Calu3 (cell line): ENCODE measurements at regions not wholly inside any gene's neighbourhood (a gene's known extent, or its start where the extent isn't known, plus 50 kb on each side); places are given as distances from the start of the nearest gene placed in this dataset.
A peak's percentile ranks its signal among the peaks of the same experiment; 100 is the strongest.

Experiments used
- BruUV-seq: library from RNA; stranded (reverse); fragments of 400-500 nt; replicated peaks from 2 replicates; lab custom pipeline; 2021; lab: Mats Ljungman, UMichigan
- CTCF ChIA-PET: fragments of 300-600 bp; sonication (Branson Sonifier 250); formaldehyde crosslinking; loops from one replicate; lab custom pipeline; 2022; ENCODE audit warnings: antibody characterized with exemption; lab: Charles Lee
- DNase-seq: peaks from one replicate; pipeline ENCODE4 v3.0.0; 2022
- H3K27ac Mint-ChIP-seq: one replicate; pipeline ENCODE4 v1.8.0; 2022; ENCODE audit warnings: mixed read lengths; ENCODE audit not compliant: unreplicated experiment
- H3K27me3 Mint-ChIP-seq: one replicate; pipeline ENCODE4 v1.8.0; 2022; ENCODE audit warnings: mixed read lengths; ENCODE audit not compliant: unreplicated experiment
- H3K36me3 Mint-ChIP-seq: one replicate; pipeline ENCODE4 v1.8.0; 2022; ENCODE audit warnings: mild to moderate bottlenecking, moderate library complexity, mixed read lengths; ENCODE audit not compliant: insufficient read depth, unreplicated experiment
- H3K4me1 Mint-ChIP-seq: one replicate; pipeline ENCODE4 v1.8.0; 2022; ENCODE audit warnings: mild to moderate bottlenecking, low read depth, mixed read lengths; ENCODE audit not compliant: unreplicated experiment
- H3K4me3 Mint-ChIP-seq: one replicate; pipeline ENCODE4 v1.8.0; 2022; ENCODE audit warnings: mild to moderate bottlenecking, low read depth, moderate library complexity, mixed read lengths; ENCODE audit not compliant: unreplicated experiment
- H3K9me3 Mint-ChIP-seq: one replicate; pipeline ENCODE4 v1.8.0; 2022; ENCODE audit warnings: low read depth, mixed read lengths; ENCODE audit not compliant: unreplicated experiment
- CTCF ChIP-seq: fragments of 200-600 bp; IDR thresholded peaks from one replicate; pipeline ENCODE4 v1.8.0; 2022; ENCODE audit warnings: antibody characterized with exemption; ENCODE audit not compliant: unreplicated experiment
- intact Hi-C: fragments of 100-400 bp; cut with micrococcal nuclease; formaldehyde crosslinking; loops from one replicate; pipeline ENCODE4 v1.10.0; 2022; ENCODE audit not compliant: unreplicated experiment

GRCh38 chr11:91972665-91973266 is 251.9 kb upstream of the FAT3 start:
- no peaks in the 10 kb centered on the region for H3K36me3 Mint-ChIP-seq
- no peak for TF ChIP-seq CTCF
- no TSS peak for BruUV-seq
- no peaks in the 10 kb centered on the region for H3K4me1 Mint-ChIP-seq
- peak; percentile 29 for DNase-seq
- H3K27ac Mint-ChIP-seq: no peak overlapping the region
- no peaks in the 10 kb centered on the region for H3K9me3 Mint-ChIP-seq
- H3K27me3 Mint-ChIP-seq: no peaks in the 10 kb centered on the region
- H3K4me3 Mint-ChIP-seq: no peak overlapping the region
- intact Hi-C loops: no loop called here
- CTCF ChIA-PET: no interaction called here

DNA sequence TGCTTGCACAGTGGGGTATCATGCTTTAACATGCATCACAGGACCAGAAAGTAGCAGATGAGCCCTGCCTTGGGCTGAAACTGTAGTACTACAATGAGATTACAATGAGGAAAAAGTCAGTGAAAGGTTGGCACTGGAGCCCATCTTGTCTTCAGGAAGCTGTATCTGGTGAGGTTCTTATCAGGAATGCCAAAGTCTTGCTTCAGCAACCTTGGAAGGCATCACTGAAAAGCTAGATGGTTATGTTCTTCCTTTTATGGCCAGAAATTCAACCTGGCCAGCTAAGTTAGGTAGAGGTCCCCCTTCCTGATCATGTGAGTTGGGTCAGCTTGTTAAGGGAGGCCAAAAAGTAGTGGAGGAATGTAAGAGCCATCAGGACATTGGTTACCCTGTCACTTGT is 254.0 kb upstream of the FAT3 start:
- Mint-ChIP-seq H3K27me3 (no peaks in the 10 kb centered on the region), H3K4me3 (no peak overlapping the region), H3K36me3 (no peaks in the 10 kb centered on the region), H3K27ac (no peak overlapping the region), H3K9me3 (no peaks in the 10 kb centered on the region), H3K4me1 (no peaks in the 10 kb centered on the region)
- no TSS peak for BruUV-seq
- no peak for TF ChIP-seq CTCF
- CTCF ChIA-PET: no interaction called here
- no peak for DNase-seq
- intact Hi-C loops: no loop called here

GRCh38 chr11:91969486-91969885 is 255.1 kb upstream of the FAT3 start:
- no peaks in the 10 kb centered on the region for H3K36me3 Mint-ChIP-seq
- H3K27me3 Mint-ChIP-seq: no peaks in the 10 kb centered on the region
- intact Hi-C loops: no loop called here
- no peak overlapping the region for H3K27ac Mint-ChIP-seq
- H3K4me1 Mint-ChIP-seq: no peaks in the 10 kb centered on the region
- no TSS peak for BruUV-seq
- no peak for TF ChIP-seq CTCF
- no peak for DNase-seq
- CTCF ChIA-PET: no interaction called here
- no peaks in the 10 kb centered on the region for H3K9me3 Mint-ChIP-seq
- no peak overlapping the region for H3K4me3 Mint-ChIP-seq

DNA sequence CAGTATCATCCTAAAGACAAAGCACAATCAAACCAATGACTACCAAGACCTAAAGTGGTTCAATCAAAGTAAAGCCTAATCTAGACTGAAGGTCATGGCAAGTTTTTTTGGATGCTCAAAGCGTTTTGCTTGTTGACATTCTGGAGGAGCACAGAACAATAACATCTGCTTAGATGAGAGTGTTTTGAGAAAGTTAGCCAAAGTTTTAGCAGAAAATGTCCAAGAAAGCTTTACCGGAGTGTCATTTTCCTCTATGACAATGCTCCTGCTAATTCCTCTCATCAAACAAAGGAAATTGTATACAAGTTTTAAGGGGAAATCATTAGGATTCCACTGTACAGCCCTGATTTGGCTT is 256.9 kb upstream of the FAT3 start:
- Mint-ChIP-seq H3K9me3 (no peaks in the 10 kb centered on the region), H3K4me1 (no peaks in the 10 kb centered on the region), H3K27ac (no peak overlapping the region), H3K27me3 (no peaks in the 10 kb centered on the region), H3K4me3 (no peak overlapping the region), H3K36me3 (no peaks in the 10 kb centered on the region)
- no peak for TF ChIP-seq CTCF
- intact Hi-C loops: no loop called here
- BruUV-seq: no TSS peak
- CTCF ChIA-PET: no interaction called here
- DNase-seq: no peak
